K562 (cell line): ENCODE measurements at regions not wholly inside any gene's neighbourhood (a gene's known extent, or its start where the extent isn't known, plus 50 kb on each side); places are given as distances from the start of the nearest gene placed in this dataset.

Experiments
- ATAC-seq: fragments of 200-7000 bp; cut with Tn5 transposase; 3 replicates; pipeline ENCODE4 v1.9.1; 2020; ENCODE audit warnings: moderate library complexity
- BruUV-seq: library from RNA; stranded (reverse); fragments of 400-500 nt; replicated peaks from 2 replicates; lab custom pipeline; 2021; lab: Mats Ljungman, UMichigan
- CTCF ChIA-PET: fragments of 300-600 bp; formaldehyde crosslinking; extraction: SDS; loops from one replicate; lab custom pipeline; 2021; ENCODE audit warnings: low intra/inter-chr PET ratio; lab: Yijun Ruan, JAX
- POLR2A ChIA-PET: fragments of 300-600, 350-650 bp; sonication (Branson Sonifier 250); formaldehyde crosslinking; extraction: SDS; loops from one replicate; lab custom pipeline; 2021; ENCODE audit warnings: antibody characterized with exemption, inconsistent platforms; lab: Yijun Ruan, JAX
- DNase-seq, 4 experiments: peaks; one replicate each; pipeline versions ENCODE4 v3.0.0 to v3.0.0-alpha.2; 2011 to 2018; ENCODE audit warnings: low spot score in 3 of 4, mixed read lengths in 3 of 4; ENCODE audit errors: extremely low read depth in 1 of 4
- FAIRE-seq: peaks from 2 replicates; lab custom pipeline; 2011; peaks lifted over from hg19 to GRCh38; lab: Jason Lieb, UNC
- H2AFZ ChIP-seq: 2 replicates; pipeline ENCODE4 v1.6.0; 2011; ENCODE audit warnings: low read depth, low read length, control low read depth, inconsistent platforms
- H3K27ac ChIP-seq: fragments of 200-600 bp; 3 replicates; pipeline ENCODE4 v1.8.0; 2011; ENCODE audit warnings: low read depth, mild to moderate bottlenecking, control low read depth, inconsistent platforms, low read length, moderate library complexity, mixed read lengths; ENCODE audit errors: extremely low read depth
- H3K27me3 ChIP-seq, 2 experiments: fragments of 300-600 bp in 1 of 2; 2 replicates in 1 of 2; 3 replicates in 1 of 2; pipeline versions ENCODE4 v1.6.0 to v1.8.0; 2011; ENCODE audit warnings: inconsistent platforms in 2 of 2, low read length in 2 of 2, mild to moderate bottlenecking in 1 of 2, mixed read lengths in 1 of 2, moderate library complexity in 1 of 2; ENCODE audit not compliant: control insufficient read depth in 2 of 2, insufficient read depth in 2 of 2
- H3K36me3 ChIP-seq: fragments of 300-600 bp; 3 replicates; pipeline ENCODE4 v1.8.0; 2011; ENCODE audit warnings: mild to moderate bottlenecking, low read length, inconsistent platforms; ENCODE audit not compliant: control insufficient read depth, insufficient read depth
- H3K4me1 ChIP-seq, 2 experiments: fragments of 200-600 bp in 1 of 2; replicated peaks in 1 of 2; 2 replicates in 1 of 2; 3 replicates in 1 of 2; pipeline versions ENCODE4 v1.5.1 to v1.8.0; 2011; ENCODE audit warnings: inconsistent platforms in 2 of 2, low read length in 2 of 2, mild to moderate bottlenecking in 1 of 2, mixed read lengths in 1 of 2, moderate library complexity in 1 of 2; ENCODE audit not compliant: control insufficient read depth in 2 of 2, insufficient read depth in 2 of 2
- H3K4me2 ChIP-seq: 2 replicates; pipeline ENCODE4 v1.6.1; 2011; ENCODE audit warnings: low read length, control low read depth, inconsistent platforms, mixed read lengths; ENCODE audit not compliant: insufficient read depth
- H3K4me3 ChIP-seq: fragments of 200-600 bp; sonication (generic), shearing (Covaris generic); 2 replicates; pipeline ENCODE4 v1.5.1; 2016; ENCODE audit warnings: control low read depth, inconsistent platforms
- H3K79me2 ChIP-seq: fragments of 200-600 bp; 3 replicates; pipeline ENCODE4 v1.8.0; 2011; ENCODE audit warnings: low read length, inconsistent platforms; ENCODE audit not compliant: control insufficient read depth, insufficient read depth
- H3K9ac ChIP-seq, 2 experiments: 2 replicates each; pipeline versions ENCODE4 v1.6.0 to v1.6.1; 2011; ENCODE audit warnings: low read depth in 2 of 2, low read length in 2 of 2, control low read depth in 1 of 2, inconsistent platforms in 1 of 2, mild to moderate bottlenecking in 1 of 2, mixed read lengths in 1 of 2; ENCODE audit not compliant: insufficient read depth in 1 of 2
- H3K9me1 ChIP-seq: one replicate; pipeline ENCODE4 v1.6.0; 2011; ENCODE audit warnings: inconsistent platforms, mild to moderate bottlenecking, low read length, moderate library complexity; ENCODE audit not compliant: control insufficient read depth, insufficient read depth
- H3K9me3 ChIP-seq: replicated peaks from 2 replicates; pipeline ENCODE4 v1.5.1; 2011; ENCODE audit warnings: low read depth, low read length, inconsistent platforms; ENCODE audit not compliant: control insufficient read depth, insufficient read depth
- H4K20me1 ChIP-seq: replicated peaks from 2 replicates; pipeline ENCODE4 v1.6.1; 2011; ENCODE audit warnings: low read length, inconsistent platforms, mixed read lengths; ENCODE audit not compliant: control insufficient read depth, insufficient read depth
- CBFA2T2 ChIP-seq: fragments of 450-650 bp; conservative IDR thresholded peaks from 2 replicates; pipeline ENCODE4 v1.6.1; 2017; ENCODE audit warnings: mild to moderate bottlenecking
- CHD4 ChIP-seq: fragments of 200-600 bp; sonication (generic); IDR thresholded peaks from 3 replicates; pipeline ENCODE4 v1.6.1; 2012; ENCODE audit warnings: low read depth, mild to moderate bottlenecking, mixed read lengths, low read length, inconsistent platforms; ENCODE audit not compliant: insufficient read depth, insufficient replicate concordance, poor library complexity, severe bottlenecking
- E2F1 ChIP-seq: sonication (generic); formaldehyde crosslinking; IDR thresholded peaks from 2 replicates; pipeline ENCODE4 v1.8.1; 2023; ENCODE audit warnings: mild to moderate bottlenecking, missing genetic modification reagents, moderate library complexity
- E2F5 ChIP-seq: sonication (generic); formaldehyde crosslinking; IDR thresholded peaks from 2 replicates; pipeline ENCODE4 v1.8.0; 2022; ENCODE audit warnings: mild to moderate bottlenecking, missing genetic modification reagents
- NCOA1 ChIP-seq: fragments of 450-650 bp; IDR thresholded peaks from 2 replicates; pipeline ENCODE4 v1.6.1; 2016; ENCODE audit warnings: low read depth
- NFRKB ChIP-seq: fragments of 450-650 bp; IDR thresholded peaks from 2 replicates; pipeline ENCODE4 v1.6.1; 2016; ENCODE audit warnings: low read depth
- RAD21 ChIP-seq, 2 experiments: fragments of 250-450 bp in 1 of 2; fragments of 450-650 bp in 1 of 2; sonication (Bioruptor Pico) in 1 of 2; formaldehyde crosslinking in 1 of 2; IDR thresholded peaks in 1 of 2; conservative IDR thresholded peaks in 1 of 2; 2 replicates each; pipeline versions ENCODE4 v1.4.0 to v1.8.0; 2020 to 2022; ENCODE audit warnings: mild to moderate bottlenecking in 2 of 2, moderate library complexity in 1 of 2
- RBFOX2 ChIP-seq: fragments of 200-400 bp; formaldehyde crosslinking; IDR thresholded peaks from 2 replicates; pipeline ENCODE4 v1.6.1; 2017; ENCODE audit warnings: low read depth, mild to moderate bottlenecking, low read length, moderate library complexity
- TCF7 ChIP-seq: sonication (generic); IDR thresholded peaks from 2 replicates; pipeline ENCODE4 v1.6.1; 2016; ENCODE audit warnings: antibody characterized with exemption, borderline replicate concordance
- TFAM ChIP-seq: fragments of 250-450 bp; sonication (Bioruptor Pico); conservative IDR thresholded peaks from 2 replicates; pipeline ENCODE4 v1.5.0; 2021; ENCODE audit warnings: mild to moderate bottlenecking, moderate library complexity
- ZBTB7A ChIP-seq: IDR thresholded peaks from 2 replicates; pipeline ENCODE4 v1.6.1; 2011; ENCODE audit warnings: low read depth, mild to moderate bottlenecking, low read length, moderate library complexity, borderline replicate concordance; ENCODE audit not compliant: control insufficient read depth
- ZFP36 ChIP-seq: fragments of 150-350 bp; IDR thresholded peaks from 2 replicates; pipeline ENCODE4 v1.6.1; 2018; ENCODE audit warnings: low read length, low read depth; ENCODE audit not compliant: partially characterized antibody
- ZNF140 ChIP-seq: fragments of 250-450 bp; sonication (Bioruptor Pico); IDR thresholded peaks from 2 replicates; pipeline ENCODE4 v1.8.0; 2021; ENCODE audit warnings: moderate library complexity, mild to moderate bottlenecking, inconsistent platforms
- WGBS: fragments of 100-300 bp; shearing (Covaris generic); methylation state at CpG from one replicate; pipeline ENCODE4 v1.1.6; 2016; ENCODE audit warnings: low coverage, mixed read lengths; ENCODE audit not compliant: insufficient coverage; ENCODE audit errors: missing lambda C conversion rate; 5-methylcytosine and 5-hydroxymethylcytosine counted together
- in situ Hi-C: fragments of 300-500 bp; cut with MboI; formaldehyde crosslinking; loops from 4 replicates; pipeline ENCODE4 v1.15.0; 2018; ENCODE audit warnings: inconsistent platforms, mixed read lengths
- intact Hi-C: fragments of 100-400 bp; cut with micrococcal nuclease; formaldehyde crosslinking; loops from 2 replicates; pipeline ENCODE4 v1.14.2; 2022

- no peak overlapping the region for H3K4me2 ChIP-seq
- 0% methylated on average over 7 of the region's 7 CpGs for WGBS
- H3K27ac ChIP-seq, result no peak overlapping the region
- in situ Hi-C loops, result no loop called here
- H3K9ac ChIP-seq, result no peak overlapping the region
- BruUV-seq, result no TSS peak
- FAIRE-seq, result no peak
- H3K9me3 ChIP-seq, result no peaks in the 10 kb centered on the region
- no peaks in the 10 kb centered on the region for H3K4me1 ChIP-seq
- CTCF ChIA-PET, result no interaction called here
- H4K20me1 ChIP-seq, result no peaks in the 10 kb centered on the region; the same call in 1 of the 2 replicates
- TF ChIP-seq RAD21 (CRISPR knock-in tag; conservative IDR thresholded peaks at IDR 0.05 in 1 of 2, IDR thresholded peaks at IDR 0.05 in 1 of 2) (0 out of 4 replicates have a peak, but pooled peaks of 1 of the 2 experiments have one; percentile 15), ZNF140 (CRISPR knock-in tag) (no peak)
- TF ChIP-seq, all 486 proteins: peak for 1
- Histone ChIP-seq H3K4me3 (no peak overlapping the region), H3K36me3 (no peaks in the 10 kb centered on the region), H2AFZ (no peak overlapping the region), H3K27me3 (no peaks in the 10 kb centered on the region; a peak in 2 of 5 replicates), H3K79me2 (no peaks in the 10 kb centered on the region), H3K9me1 (no peaks in the 10 kb centered on the region)
- ATAC-seq, result no peak
- intact Hi-C loops, result no loop called here
- POLR2A ChIA-PET, result interaction anchor here (0.6 kb wide), 1 partner anchor 154 kb away, joined by 4 read pairs; no protein-coding TSS in a partner anchor
- DNase-seq, result no peak
Measured at GRCh38 chr2:41913921-41914609, 133.8 kb upstream of the PKDCC start.

- no peaks in the 10 kb centered on the region; the same call in 1 of the 2 replicates for H4K20me1 ChIP-seq
- no peaks in the 10 kb centered on the region for H3K9me1 ChIP-seq
- POLR2A ChIA-PET, result no interaction called here
- H3K4me2 ChIP-seq, result no peak overlapping the region
- H3K9ac ChIP-seq, result no peak overlapping the region
- H3K79me2 ChIP-seq, result no peaks in the 10 kb centered on the region
- no peaks in the 10 kb centered on the region for H3K4me1 ChIP-seq
- BruUV-seq, result no TSS peak
- CTCF ChIA-PET, result no interaction called here
- FAIRE-seq, result no peak
- no peaks in the 10 kb centered on the region for H3K9me3 ChIP-seq
- in situ Hi-C loops, result no loop called here
- no peak overlapping the region for H2AFZ ChIP-seq
- no peaks in the 10 kb centered on the region for H3K36me3 ChIP-seq
- no peak for DNase-seq
- H3K4me3 ChIP-seq, result no peak overlapping the region
- no peak for ATAC-seq
- intact Hi-C loops, result no loop called here
- no peaks in the 10 kb centered on the region; a peak in 2 of 5 replicates for H3K27me3 ChIP-seq
- H3K27ac ChIP-seq, result no peak overlapping the region
- no peak for TF ChIP-seq ZBTB7A
- no peak for TF ChIP-seq NCOA1
- TF ChIP-seq NFRKB, result no peak
- no peak for TF ChIP-seq TCF7
- TF ChIP-seq RBFOX2, result no peak
- TF ChIP-seq TFAM (CRISPR knock-in tag), result no peak
- no peak for TF ChIP-seq ZFP36
- TF ChIP-seq E2F1 (CRISPR knock-in tag), result no peak
- no peak for TF ChIP-seq E2F5 (CRISPR knock-in tag)
- no peak for TF ChIP-seq CHD4
- no peak for TF ChIP-seq CBFA2T2
Measured at GRCh38 chr2:41914936-41915335, 132.9 kb upstream of the PKDCC start.
